NCI-H446 (cell line): ENCODE measurements at regions not wholly inside any gene's neighbourhood (a gene's known extent, or its start where the extent isn't known, plus 50 kb on each side); places are given as distances from the start of the nearest gene placed in this dataset.

Experiments
- DNase-seq, 2 experiments: peaks; one replicate each; lab custom pipeline; 2025; lab: John Stamatoyannopoulos, UW

GRCh38 chr5:67515762-67516161 lies 319.2 kb upstream of the CD180 start:
- DNase-seq = no peak

- no peak for DNase-seq
These were observed 318.6 kb upstream of the CD180 start for GRCh38 chr5:67515020-67515689.

GRCh38 chr5:67512758-67513157 lies 316.2 kb upstream of the CD180 start:
- no peak for DNase-seq

- DNase-seq = peak in 1 of 2 experiments; percentile 12
These were observed 315.3 kb upstream of the CD180 start for GRCh38 chr5:67511911-67512310.

GRCh38 chr5:67510204-67510603 lies 313.6 kb upstream of the CD180 start:
- no peak for DNase-seq

GRCh38 chr5:67509402-67510186 lies 313.0 kb upstream of the CD180 start:
- no peak for DNase-seq

- no peak for DNase-seq
These were observed 309.6 kb upstream of the CD180 start for GRCh38 chr5:67506241-67506640.

GRCh38 chr5:67502951-67503350 lies 306.4 kb upstream of the CD180 start:
- DNase-seq = peak in 1 of 2 experiments; percentile 6

- DNase-seq = no peak
These were observed 299.5 kb upstream of the CD180 start for GRCh38 chr5:67496051-67496450.

GRCh38 chr5:67495072-67495471 lies 298.5 kb upstream of the CD180 start:
- DNase-seq = no peak

GRCh38 chr5:67494186-67494855 lies 297.7 kb upstream of the CD180 start:
- DNase-seq = peak in 1 of 2 experiments; percentile 46

- peak in 1 of 2 experiments; percentile 57 for DNase-seq
These were observed 297.1 kb upstream of the CD180 start for GRCh38 chr5:67493676-67494075.

- DNase-seq = no peak
These were observed 294.1 kb upstream of the CD180 start for GRCh38 chr5:67490543-67491321.

- DNase-seq = no peak
These were observed 292.3 kb upstream of the CD180 start for GRCh38 chr5:67488885-67489284.

GRCh38 chr5:67487862-67488261 lies 291.3 kb upstream of the CD180 start:
- DNase-seq = no peak

GRCh38 chr5:67483453-67484030 lies 286.9 kb upstream of the CD180 start:
- no peak for DNase-seq

GRCh38 chr5:67481362-67481761 lies 284.8 kb upstream of the CD180 start:
- DNase-seq = no peak

- DNase-seq = no peak
These were observed 281.7 kb upstream of the CD180 start for GRCh38 chr5:67478337-67478736.

- DNase-seq = no peak
These were observed 280.4 kb upstream of the CD180 start for GRCh38 chr5:67476995-67477394.

- DNase-seq = no peak
These were observed 279.9 kb upstream of the CD180 start for GRCh38 chr5:67476531-67476930.

GRCh38 chr5:67475489-67475888 lies 278.9 kb upstream of the CD180 start:
- DNase-seq = no peak
